ENCODE measurements at regions not wholly inside any gene's neighbourhood (a gene's known extent, or its start where the extent isn't known, plus 50 kb on each side); places are given as distances from the start of the nearest gene placed in this dataset.

DNA sequence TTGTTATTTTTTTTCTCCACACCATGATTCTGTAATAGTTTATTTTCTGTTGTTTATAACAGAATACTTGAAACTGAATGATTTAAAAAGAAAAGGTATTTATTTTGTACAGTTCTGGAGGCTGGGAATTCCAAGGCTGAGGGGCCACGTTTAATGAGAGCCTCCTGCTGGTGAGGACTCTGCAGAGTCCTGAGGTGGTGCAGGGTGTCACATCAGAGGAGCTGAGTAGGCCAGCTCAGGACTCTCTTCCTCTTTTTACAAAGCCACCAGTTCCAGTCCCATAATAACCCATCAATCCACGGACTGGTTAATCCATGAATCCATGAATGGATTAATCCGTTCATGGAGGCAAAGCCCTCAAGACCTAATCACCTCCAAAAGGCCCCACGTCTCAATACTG, 71.6 kb downstream of the TFAP2A start:
- TF ChIP-seq, protein P1, sequence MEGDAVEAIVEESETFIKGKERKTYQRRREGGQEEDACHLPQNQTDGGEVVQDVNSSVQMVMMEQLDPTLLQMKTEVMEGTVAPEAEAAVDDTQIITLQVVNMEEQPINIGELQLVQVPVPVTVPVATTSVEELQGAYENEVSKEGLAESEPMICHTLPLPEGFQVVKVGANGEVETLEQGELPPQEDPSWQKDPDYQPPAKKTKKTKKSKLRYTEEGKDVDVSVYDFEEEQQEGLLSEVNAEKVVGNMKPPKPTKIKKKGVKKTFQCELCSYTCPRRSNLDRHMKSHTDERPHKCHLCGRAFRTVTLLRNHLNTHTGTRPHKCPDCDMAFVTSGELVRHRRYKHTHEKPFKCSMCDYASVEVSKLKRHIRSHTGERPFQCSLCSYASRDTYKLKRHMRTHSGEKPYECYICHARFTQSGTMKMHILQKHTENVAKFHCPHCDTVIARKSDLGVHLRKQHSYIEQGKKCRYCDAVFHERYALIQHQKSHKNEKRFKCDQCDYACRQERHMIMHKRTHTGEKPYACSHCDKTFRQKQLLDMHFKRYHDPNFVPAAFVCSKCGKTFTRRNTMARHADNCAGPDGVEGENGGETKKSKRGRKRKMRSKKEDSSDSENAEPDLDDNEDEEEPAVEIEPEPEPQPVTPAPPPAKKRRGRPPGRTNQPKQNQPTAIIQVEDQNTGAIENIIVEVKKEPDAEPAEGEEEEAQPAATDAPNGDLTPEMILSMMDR (conservative IDR thresholded peaks at IDR 0.05 in 1 of 2, IDR thresholded peaks at IDR 0.05 in 1 of 2; ENCODE audit: extremely low read depth in 1 of 2, insufficient read depth in 1 of 2, low read depth in 1 of 2, low read length in 2 of 2): peak in 1 of 2 donors; percentile 3
- no peak for TF ChIP-seq EZH2 (IDR thresholded peaks at IDR 0.05; ENCODE audit: borderline replicate concordance, low read length)

All from mammary epithelial cell (primary cell).